T47D (cell line): ENCODE measurements at regions not wholly inside any gene's neighbourhood (a gene's known extent, or its start where the extent isn't known, plus 50 kb on each side); places are given as distances from the start of the nearest gene placed in this dataset.
"Not testable (repeated sequence)": the region's sequence is repeated elsewhere in the genome, so short reads cannot be mapped to it uniquely, and the experiment has no call there.

Source experiments
- DNase-seq, 2 experiments: peaks; one replicate each; pipeline versions ENCODE4 v3.0.0 to v3.0.0-alpha.2; 2011 to 2012; ENCODE audit warnings: low read depth in 1 of 2, low spot score in 1 of 2
- JUND ChIP-seq: IDR thresholded peaks from 2 replicates; pipeline ENCODE4 v1.6.1; 2012; ENCODE audit warnings: low read depth
- in situ Hi-C: cut with HindIII; loops from 2 replicates; pipeline ENCODE4 v1.10.0; 2016; ENCODE audit warnings: low sequenced_read_pairs, low pct_unique_long_range_greater_than_20kb

- peak; percentile 5; the same call in 1 of the 2 replicates for TF ChIP-seq JUND
- peak in 1 of 2 experiments; percentile 92 for DNase-seq
- in situ Hi-C loops, result no loop called here
Observed at GRCh38 chr5:166916021-166916420, 1375.4 kb upstream of the WWC1 start.

- in situ Hi-C loops, result no loop called here
- peak in 1 of 2 experiments; percentile 79 for DNase-seq
- TF ChIP-seq JUND, result no peak
Observed at GRCh38 chr5:166926138-166926537, 1365.3 kb upstream of the WWC1 start.

- in situ Hi-C loops, result not testable (repeated sequence)
- DNase-seq, result peak; percentile 27 to 84
Observed at GRCh38 chr5:166926806-166927475, 1364.5 kb upstream of the WWC1 start.

- TF ChIP-seq JUND, result no peak
- in situ Hi-C loops, result no loop called here
- DNase-seq, result no peak
Observed at GRCh38 chr5:166936351-166936750, 1355.1 kb upstream of the WWC1 start.

GRCh38 chr5:166938071-166938470 lies 1353.4 kb upstream of the WWC1 start:
- no peak for DNase-seq
- in situ Hi-C loops, result no loop called here
- TF ChIP-seq JUND, result no peak

GRCh38 chr5:166942948-166943347 lies 1348.5 kb upstream of the WWC1 start:
- in situ Hi-C loops, result no loop called here
- no peak for DNase-seq
- no peak for TF ChIP-seq JUND

GRCh38 chr5:166947045-166947444 lies 1344.4 kb upstream of the WWC1 start:
- in situ Hi-C loops, result no loop called here
- no peak for DNase-seq
- TF ChIP-seq JUND, result no peak

GRCh38 chr5:166948679-166949078 lies 1342.8 kb upstream of the WWC1 start:
- DNase-seq, result no peak
- TF ChIP-seq JUND, result no peak
- in situ Hi-C loops, result no loop called here

- in situ Hi-C loops, result no loop called here
- no peak for TF ChIP-seq JUND
- DNase-seq, result no peak
Observed at GRCh38 chr5:166952048-166952447, 1339.4 kb upstream of the WWC1 start.

- TF ChIP-seq JUND, result no peak
- in situ Hi-C loops, result no loop called here
Observed at GRCh38 chr5:166957782-166958181, 1333.7 kb upstream of the WWC1 start.

GRCh38 chr5:166959766-166960165 lies 1331.7 kb upstream of the WWC1 start:
- no peak for TF ChIP-seq JUND
- no peak for DNase-seq
- in situ Hi-C loops, result no loop called here

More at GRCh38 chr5:166957782-166958181, 1333.7 kb upstream of the WWC1 start:
- peak in 1 of 2 experiments; percentile 42 for DNase-seq

GRCh38 chr5:166961028-166961427 lies 1330.4 kb upstream of the WWC1 start:
- DNase-seq, result no peak
- in situ Hi-C loops, result no loop called here

GRCh38 chr5:166961913-166962312 lies 1329.5 kb upstream of the WWC1 start:
- no peak for TF ChIP-seq JUND
- in situ Hi-C loops, result no loop called here
- DNase-seq, result no peak

More at GRCh38 chr5:166961028-166961427, 1330.4 kb upstream of the WWC1 start:
- no peak for TF ChIP-seq JUND

GRCh38 chr5:166962461-166962860 lies 1329.0 kb upstream of the WWC1 start:
- in situ Hi-C loops, result no loop called here

More at GRCh38 chr5:166962461-166962860, 1329.0 kb upstream of the WWC1 start:
- no peak for TF ChIP-seq JUND
- no peak for DNase-seq
